HG03378 (cell line): ENCODE measurements at regions not wholly inside any gene's neighbourhood (a gene's known extent, or its start where the extent isn't known, plus 50 kb on each side); places are given as distances from the start of the nearest gene placed in this dataset.

Source experiments
- ATAC-seq: cut with Tn5 transposase; IDR thresholded peaks from one replicate; pipeline ENCODE4 v1.9.1; 2021; ENCODE audit warnings: mild to moderate bottlenecking, moderate library complexity; ENCODE audit not compliant: unreplicated experiment

GRCh38 chr2:65663831-65664407 lies 231.5 kb upstream of the SPRED2 start:
- no peak for ATAC-seq

GRCh38 chr2:65662654-65663432 lies 230.4 kb upstream of the SPRED2 start:
- no peak for ATAC-seq

- no peak for ATAC-seq
Measured at GRCh38 chr2:65661980-65662653, 229.7 kb upstream of the SPRED2 start.

GRCh38 chr2:65660340-65660739 lies 227.9 kb upstream of the SPRED2 start:
- ATAC-seq: no peak

- ATAC-seq: no peak
Measured at GRCh38 chr2:65658881-65659280, 226.5 kb upstream of the SPRED2 start.

GRCh38 chr2:65658266-65658665 lies 225.9 kb upstream of the SPRED2 start:
- no peak for ATAC-seq

GRCh38 chr2:65656160-65656718 lies 223.8 kb upstream of the SPRED2 start:
- ATAC-seq: no peak

- ATAC-seq: no peak
Measured at GRCh38 chr2:65655000-65655399, 222.6 kb upstream of the SPRED2 start.

GRCh38 chr2:65654496-65654895 lies 222.1 kb upstream of the SPRED2 start:
- ATAC-seq: no peak

GRCh38 chr2:65652066-65652465 lies 219.7 kb upstream of the SPRED2 start:
- ATAC-seq: no peak

GRCh38 chr2:65649811-65650589 lies 217.6 kb upstream of the SPRED2 start:
- no peak for ATAC-seq

- no peak for ATAC-seq
Measured at GRCh38 chr2:65647249-65647842, 214.9 kb upstream of the SPRED2 start.

- ATAC-seq: no peak
Measured at GRCh38 chr2:65640793-65641103, 208.3 kb upstream of the SPRED2 start.

- ATAC-seq: no peak
Measured at GRCh38 chr2:65639156-65639864, 206.9 kb upstream of the SPRED2 start.

- no peak for ATAC-seq
Measured at GRCh38 chr2:65638443-65638842, 206.0 kb upstream of the SPRED2 start.

- ATAC-seq: no peak
Measured at GRCh38 chr2:65636813-65637483, 204.5 kb upstream of the SPRED2 start.

- no peak for ATAC-seq
Measured at GRCh38 chr2:65636024-65636423, 203.6 kb upstream of the SPRED2 start.

GRCh38 chr2:65634304-65634703 lies 201.9 kb upstream of the SPRED2 start:
- no peak for ATAC-seq

- no peak for ATAC-seq
Measured at GRCh38 chr2:65630643-65631042, 198.2 kb upstream of the SPRED2 start.

GRCh38 chr2:65628156-65628555 lies 195.8 kb upstream of the SPRED2 start:
- ATAC-seq: no peak
